ENCODE measurements at regions not wholly inside any gene's neighbourhood (a gene's known extent, or its start where the extent isn't known, plus 50 kb on each side); places are given as distances from the start of the nearest gene placed in this dataset.

- no peak for TF ChIP-seq ZNF274 (IDR thresholded peaks at IDR 0.05; ENCODE audit: low read depth, low read length)
- no peak for TF ChIP-seq YY1 (IDR thresholded peaks at IDR 0.05; ENCODE audit: insufficient read depth, insufficient read length)
Measured at GRCh38 chr9:30348904-30349303, 2035.5 kb upstream of the ACO1 start.

Measured in NT2/D1 (cell line).